ENCODE measurements at regions not wholly inside any gene's neighbourhood (a gene's known extent, or its start where the extent isn't known, plus 50 kb on each side); places are given as distances from the start of the nearest gene placed in this dataset.
A peak's percentile ranks its signal among the peaks of the same experiment; 100 is the strongest.

DNA sequence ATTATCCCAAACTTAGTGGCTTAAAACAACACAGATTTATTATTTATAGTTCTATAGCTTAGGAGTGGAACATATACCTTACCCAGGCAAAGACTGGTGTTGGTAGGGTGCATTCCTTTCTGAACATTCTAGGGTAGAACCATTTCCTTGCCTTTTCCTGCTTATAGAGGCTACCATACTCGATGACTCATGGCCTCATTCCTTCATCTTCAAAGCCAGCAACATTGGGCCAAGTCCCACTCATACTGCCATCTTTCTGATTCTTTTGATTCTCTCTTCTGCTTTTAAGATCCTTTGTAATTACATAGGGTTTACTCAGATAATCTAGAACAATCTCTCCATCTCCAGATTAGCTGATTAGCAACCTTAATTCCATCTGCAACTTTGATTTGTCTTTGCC, 452.7 kb upstream of the KLF4 start:
- ATAC-seq (ENCODE audit: low FRiP score) (no peak), DNase-seq (ENCODE audit: low spot score) (no peak)
- no peak for TF ChIP-seq CTCF (IDR thresholded peaks at IDR 0.05)

DNA sequence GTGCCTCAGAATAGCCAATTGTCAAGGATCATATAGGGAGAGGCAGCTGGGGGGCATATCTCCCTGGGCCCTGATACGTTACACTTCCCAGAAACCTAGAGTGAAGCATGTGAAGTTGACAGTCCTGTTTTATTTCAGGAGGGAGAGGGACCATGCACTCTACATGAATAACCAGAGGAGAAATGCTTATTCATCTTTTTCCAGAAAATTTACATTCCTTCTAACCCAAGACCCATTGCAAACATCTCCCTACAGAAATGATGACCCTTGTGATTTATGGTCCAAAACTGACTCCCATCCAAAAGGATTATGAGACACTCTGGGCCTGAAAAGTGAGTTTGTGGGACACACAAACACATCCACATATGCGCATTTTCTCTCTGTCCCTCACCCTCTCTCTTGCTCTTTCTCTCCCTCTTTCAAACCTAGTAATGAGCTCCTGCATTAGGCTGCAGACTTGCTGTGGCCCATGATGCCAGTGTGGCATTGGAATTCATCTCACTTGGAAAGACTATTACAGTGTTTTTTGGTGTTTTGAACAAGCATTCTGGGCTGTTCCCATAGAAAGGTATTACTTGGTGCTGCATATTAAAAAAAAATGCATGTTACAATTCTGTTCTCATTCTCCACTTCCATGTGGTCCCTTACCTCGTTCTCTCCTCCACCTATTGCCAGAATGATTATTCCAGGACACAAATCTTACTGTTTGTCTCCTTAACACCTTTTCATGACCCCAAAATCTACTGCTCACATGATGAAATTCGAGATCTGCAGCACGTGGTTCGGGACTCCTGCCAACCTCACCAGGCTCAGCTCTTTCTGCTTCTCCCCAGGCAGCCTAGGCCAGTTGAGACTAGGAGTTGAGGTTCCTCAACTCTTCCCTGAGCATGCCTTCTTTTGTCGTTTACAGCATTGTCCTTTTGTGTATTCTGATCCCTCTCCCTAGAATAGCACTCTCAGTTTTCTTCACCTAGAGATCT, 451.3 kb upstream of the KLF4 start:
- DNase-seq (ENCODE audit: low spot score) (no peak), ATAC-seq (ENCODE audit: low FRiP score) (no peak)
- TF ChIP-seq CTCF (IDR thresholded peaks at IDR 0.05), result no peak

DNA sequence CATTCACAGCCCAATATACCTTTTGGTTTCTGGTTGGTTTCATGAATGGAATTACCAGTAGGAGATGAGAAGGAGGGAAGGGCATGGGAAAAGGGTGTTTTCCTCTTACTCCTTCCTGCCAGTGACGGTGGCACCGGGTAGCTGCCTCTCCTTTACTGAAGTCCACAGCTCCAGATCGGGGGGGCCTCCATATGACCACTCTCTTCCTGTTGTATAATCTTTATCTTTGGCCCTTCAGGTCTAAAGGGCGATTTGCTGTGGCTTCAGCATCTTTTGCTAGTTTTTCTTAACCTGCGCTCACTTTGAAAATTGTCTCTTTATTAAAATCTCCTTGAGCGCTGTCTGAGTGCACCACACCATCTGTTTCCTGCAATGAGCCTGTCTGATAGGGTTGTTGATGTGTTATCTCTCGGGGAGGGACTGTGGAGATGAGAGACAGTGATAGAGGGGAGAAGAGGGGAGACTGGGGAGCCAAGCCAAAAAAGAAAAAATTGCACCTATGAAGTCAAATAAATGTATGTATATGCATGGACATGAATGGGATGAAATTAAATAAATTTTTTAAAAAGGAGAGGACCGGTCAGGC, 449.3 kb upstream of the KLF4 start:
- no peak for TF ChIP-seq CTCF (IDR thresholded peaks at IDR 0.05)
- no peak for ATAC-seq (ENCODE audit: low FRiP score)

GRCh38 chr9:107935931-107936330, 446.4 kb upstream of the KLF4 start:
- no peak for TF ChIP-seq CTCF (IDR thresholded peaks at IDR 0.05)
- no peak for DNase-seq (ENCODE audit: low spot score)

More for the DNA sequence above, 449.3 kb upstream of the KLF4 start:
- DNase-seq (ENCODE audit: low spot score), result no peak

DNA sequence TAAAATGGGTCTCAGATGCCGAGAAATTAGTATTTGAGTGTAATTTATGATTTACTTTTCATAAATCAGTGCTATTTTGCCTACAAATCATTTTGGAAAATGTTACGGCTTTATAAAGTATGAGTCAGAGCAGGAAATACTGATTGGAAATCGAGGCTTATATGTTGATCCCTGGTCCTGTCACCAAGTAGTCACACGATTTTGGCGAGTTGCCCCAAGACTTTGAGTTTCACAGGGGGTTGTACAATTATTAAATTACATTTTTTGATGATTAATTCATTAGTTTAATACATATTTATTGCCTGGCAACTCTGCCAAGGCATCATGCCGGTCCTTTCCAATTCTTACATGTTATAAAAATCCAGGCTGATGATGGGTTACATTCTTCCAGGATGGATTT, 443.9 kb upstream of the KLF4 start:
- TF ChIP-seq CTCF (IDR thresholded peaks at IDR 0.05), result no peak
- no peak for DNase-seq (ENCODE audit: low spot score)
- ATAC-seq (ENCODE audit: low FRiP score), result no peak

More at GRCh38 chr9:107935931-107936330, 446.4 kb upstream of the KLF4 start:
- ATAC-seq (ENCODE audit: low FRiP score), result no peak

DNA sequence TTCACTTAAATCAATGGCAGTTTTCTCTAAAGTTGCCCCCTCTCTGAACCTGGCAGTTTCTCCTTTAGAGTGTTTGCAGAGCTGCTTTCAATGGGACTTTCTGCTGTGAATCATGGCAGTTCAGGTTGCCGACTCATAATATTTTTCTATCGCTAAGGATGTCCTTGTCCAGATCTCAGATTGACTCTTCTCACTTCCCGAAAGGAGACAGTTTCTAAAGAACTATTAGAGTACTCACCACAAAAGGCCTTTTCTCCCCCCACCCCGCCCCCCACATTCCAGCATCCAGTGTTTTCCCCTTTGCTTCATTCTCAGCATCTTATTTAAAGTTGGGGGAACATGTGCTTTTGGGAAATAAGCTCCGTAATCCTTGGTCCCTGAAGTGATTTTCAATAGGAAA, 443.5 kb upstream of the KLF4 start:
- no peak for DNase-seq (ENCODE audit: low spot score)
- ATAC-seq (ENCODE audit: low FRiP score), result peak; percentile 83
- TF ChIP-seq CTCF (IDR thresholded peaks at IDR 0.05), result no peak
